ENCODE measurements at regions not wholly inside any gene's neighbourhood (a gene's known extent, or its start where the extent isn't known, plus 50 kb on each side); places are given as distances from the start of the nearest gene placed in this dataset.

DNA sequence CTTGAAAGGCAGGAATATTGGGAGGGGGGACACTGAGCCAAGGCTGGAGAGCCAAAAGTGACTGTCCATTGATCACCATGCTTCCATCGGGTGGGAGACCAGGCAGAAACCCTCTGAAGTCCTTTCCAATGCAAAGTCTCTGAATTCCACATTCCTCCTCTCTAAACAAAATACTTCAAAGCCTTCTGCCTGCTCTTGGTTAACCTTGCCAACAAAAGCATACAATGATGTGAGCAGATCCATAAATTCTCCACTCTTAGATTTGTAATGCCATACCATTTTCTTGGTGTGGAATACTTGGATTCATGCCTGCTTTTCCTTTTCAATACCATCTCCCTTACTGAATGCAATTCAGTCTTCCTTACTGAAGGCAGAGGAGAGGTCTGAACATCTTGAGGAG, 74.1 kb upstream of the FAM9B start:
- Histone ChIP-seq H3K4me3 (no peak overlapping the region), H3K4me1 (ENCODE audit: low read depth) (no peaks in the 10 kb centered on the region), H3K27me3 (no peaks in the 10 kb centered on the region), H3K27ac (no peak overlapping the region), H3K9me3 (ENCODE audit: low read depth) (no peaks in the 10 kb centered on the region), H3K36me3 (no peaks in the 10 kb centered on the region)
- TF ChIP-seq, protein P1, sequence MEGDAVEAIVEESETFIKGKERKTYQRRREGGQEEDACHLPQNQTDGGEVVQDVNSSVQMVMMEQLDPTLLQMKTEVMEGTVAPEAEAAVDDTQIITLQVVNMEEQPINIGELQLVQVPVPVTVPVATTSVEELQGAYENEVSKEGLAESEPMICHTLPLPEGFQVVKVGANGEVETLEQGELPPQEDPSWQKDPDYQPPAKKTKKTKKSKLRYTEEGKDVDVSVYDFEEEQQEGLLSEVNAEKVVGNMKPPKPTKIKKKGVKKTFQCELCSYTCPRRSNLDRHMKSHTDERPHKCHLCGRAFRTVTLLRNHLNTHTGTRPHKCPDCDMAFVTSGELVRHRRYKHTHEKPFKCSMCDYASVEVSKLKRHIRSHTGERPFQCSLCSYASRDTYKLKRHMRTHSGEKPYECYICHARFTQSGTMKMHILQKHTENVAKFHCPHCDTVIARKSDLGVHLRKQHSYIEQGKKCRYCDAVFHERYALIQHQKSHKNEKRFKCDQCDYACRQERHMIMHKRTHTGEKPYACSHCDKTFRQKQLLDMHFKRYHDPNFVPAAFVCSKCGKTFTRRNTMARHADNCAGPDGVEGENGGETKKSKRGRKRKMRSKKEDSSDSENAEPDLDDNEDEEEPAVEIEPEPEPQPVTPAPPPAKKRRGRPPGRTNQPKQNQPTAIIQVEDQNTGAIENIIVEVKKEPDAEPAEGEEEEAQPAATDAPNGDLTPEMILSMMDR (IDR thresholded peaks at IDR 0.05; ENCODE audit: low read depth, low read length): no peak
- no peak for DNase-seq (ENCODE audit: low read depth in 1 of 2, low spot score in 1 of 2)

- H3K36me3 ChIP-seq: no peaks in the 10 kb centered on the region
- H3K4me1 ChIP-seq (ENCODE audit: low read depth): no peaks in the 10 kb centered on the region
- DNase-seq (ENCODE audit: low read depth in 1 of 2, low spot score in 1 of 2): no peak
- H3K27ac ChIP-seq: peak overlapping the region; percentile 0
- TF ChIP-seq, protein P1 (IDR thresholded peaks at IDR 0.05; ENCODE audit: low read depth, low read length): no peak
- H3K4me3 ChIP-seq: no peak overlapping the region
- no peaks in the 10 kb centered on the region for H3K27me3 ChIP-seq
- no peaks in the 10 kb centered on the region for H3K9me3 ChIP-seq (ENCODE audit: low read depth)
Measured at GRCh38 chrX:9110808-9111207, 76.9 kb upstream of the FAM9B start.

GRCh38 chrX:9114245-9114644, 80.3 kb upstream of the FAM9B start:
- no peak overlapping the region for H3K4me3 ChIP-seq
- no peaks in the 10 kb centered on the region for H3K4me1 ChIP-seq (ENCODE audit: low read depth)
- H3K27ac ChIP-seq: no peak overlapping the region
- no peaks in the 10 kb centered on the region for H3K27me3 ChIP-seq
- no peaks in the 10 kb centered on the region for H3K9me3 ChIP-seq (ENCODE audit: low read depth)
- no peaks in the 10 kb centered on the region for H3K36me3 ChIP-seq
- TF ChIP-seq, protein P1 (IDR thresholded peaks at IDR 0.05; ENCODE audit: low read depth, low read length): no peak
- DNase-seq (ENCODE audit: low read depth in 1 of 2, low spot score in 1 of 2): no peak

DNA sequence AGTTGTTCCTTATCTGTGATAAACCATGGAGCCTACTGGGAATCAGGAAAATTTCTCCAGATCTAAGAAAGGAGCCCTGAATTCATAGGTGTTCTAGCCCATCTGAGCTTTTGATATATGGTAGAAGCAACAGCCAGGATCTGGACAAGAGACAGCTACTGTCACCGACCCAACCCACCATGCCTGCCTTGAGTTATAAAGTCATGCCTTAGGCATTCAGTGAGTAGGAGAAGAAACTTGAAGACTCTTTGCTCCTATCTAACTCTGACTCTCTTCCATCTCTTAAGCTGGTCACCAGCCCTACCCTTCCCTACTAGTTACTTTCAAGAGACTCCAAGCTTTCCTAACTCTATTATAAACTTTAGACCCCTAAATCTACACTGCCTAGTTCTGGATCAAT, 83.9 kb upstream of the FAM9B start:
- Histone ChIP-seq H3K4me1 (ENCODE audit: low read depth) (no peaks in the 10 kb centered on the region), H3K4me3 (no peak overlapping the region), H3K9me3 (ENCODE audit: low read depth) (no peaks in the 10 kb centered on the region), H3K36me3 (no peaks in the 10 kb centered on the region), H3K27ac (no peak overlapping the region), H3K27me3 (no peaks in the 10 kb centered on the region)
- no peak for DNase-seq (ENCODE audit: low read depth in 1 of 2, low spot score in 1 of 2)
- TF ChIP-seq, protein P1 (IDR thresholded peaks at IDR 0.05; ENCODE audit: low read depth, low read length): no peak

DNA sequence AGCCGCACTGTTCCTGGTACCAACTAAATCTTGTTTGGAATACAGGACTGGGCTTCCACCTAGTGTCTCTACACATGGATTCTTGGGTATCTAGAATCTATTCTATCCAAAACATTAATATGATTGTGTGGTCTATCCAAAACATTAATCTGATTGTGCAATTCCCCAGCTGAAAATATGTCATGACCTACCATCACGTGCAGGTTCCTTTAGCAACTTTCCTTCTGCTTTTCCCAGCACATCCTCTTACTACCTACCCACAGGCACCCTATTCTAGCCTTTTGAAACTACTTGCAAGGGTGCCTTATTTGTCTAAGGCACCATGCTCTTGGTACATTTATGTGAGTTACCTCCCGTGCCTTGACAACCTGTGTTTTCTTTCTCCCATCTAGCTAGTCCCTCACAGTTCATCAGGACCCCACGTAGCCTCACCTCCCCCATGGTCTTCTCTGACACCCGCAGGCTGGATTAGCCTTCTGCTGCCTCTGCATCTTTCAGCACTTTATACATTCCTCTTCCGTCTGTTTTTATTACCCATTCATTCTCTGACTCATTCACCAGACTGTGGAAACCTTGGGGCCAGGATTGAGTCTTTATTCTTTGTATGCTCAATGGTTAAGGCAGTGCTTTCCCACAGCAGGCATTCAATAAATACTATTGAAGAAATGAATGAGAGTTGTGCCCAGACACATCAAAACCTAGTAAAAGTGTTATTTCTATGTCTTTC, 88.8 kb upstream of the FAM9B start:
- TF ChIP-seq, protein P1 (IDR thresholded peaks at IDR 0.05; ENCODE audit: low read depth, low read length): no peak

More for the DNA sequence above, 88.8 kb upstream of the FAM9B start:
- Histone ChIP-seq H3K4me1 (ENCODE audit: low read depth) (no peaks in the 10 kb centered on the region), H3K9me3 (ENCODE audit: low read depth) (no peaks in the 10 kb centered on the region), H3K27me3 (no peaks in the 10 kb centered on the region), H3K4me3 (no peak overlapping the region), H3K36me3 (no peaks in the 10 kb centered on the region), H3K27ac (no peak overlapping the region)
- DNase-seq (ENCODE audit: low read depth in 1 of 2, low spot score in 1 of 2): no peak
